Testis (tissue), 2 donors: ENCODE measurements at regions not wholly inside any gene's neighbourhood (a gene's known extent, or its start where the extent isn't known, plus 50 kb on each side); places are given as distances from the start of the nearest gene placed in this dataset.

ENCODE experiments used
- DNase-seq: peaks from one replicate; pipeline ENCODE4 v3.0.0-alpha.2; 2019
- H3K27ac ChIP-seq, 2 donors: fragments of 200-600 bp; sonication (generic); one replicate each; pipeline ENCODE4 v1.5.1; 2019
- H3K27me3 ChIP-seq: fragments of 200-600 bp; sonication (generic); one replicate; pipeline ENCODE4 v1.5.1; 2019
- H3K36me3 ChIP-seq: fragments of 200-600 bp; sonication (generic); one replicate; pipeline ENCODE4 v1.5.1; 2017; ENCODE audit warnings: low read depth; ENCODE audit errors: missing control alignments
- H3K4me1 ChIP-seq: fragments of 200-600 bp; sonication (generic); one replicate; pipeline ENCODE4 v1.5.1; 2019
- H3K4me3 ChIP-seq, 2 donors: fragments of 200-600 bp; sonication (generic); one replicate each; pipeline ENCODE4 v1.5.1; 2017 to 2019
- H3K9me3 ChIP-seq: fragments of 200-600 bp; sonication (generic); one replicate; pipeline ENCODE4 v1.5.1; 2017
- POLR2A ChIP-seq: fragments of 450-650 bp; IDR thresholded peaks from one replicate; pipeline ENCODE4 v1.6.1; 2017; ENCODE audit warnings: antibody characterized with exemption, mild to moderate bottlenecking, moderate library complexity
- WGBS, 2 donors: methylation state at CpG; one replicate each; pipeline ENCODE4 v1.1.5; 2018; 5-methylcytosine and 5-hydroxymethylcytosine counted together
- intact Hi-C: fragments of 100-400 bp; cut with DNase I; formaldehyde crosslinking; loops from one replicate; pipeline ENCODE4 v1.15.1; 2023; ENCODE audit warnings: low total_unique reads
- TF ChIP-seq, protein P1 (sequence below), 3 experiments: fragments of 450-650 bp in 2 of 3; fragments of 200-600 bp in 1 of 3; sonication (generic) in 1 of 3; IDR thresholded peaks; one replicate each; pipeline ENCODE4 v1.5.1; 2016 to 2019; ENCODE audit warnings: antibody characterized with exemption in 3 of 3, mild to moderate bottlenecking in 2 of 3, moderate library complexity in 1 of 3

DNA sequence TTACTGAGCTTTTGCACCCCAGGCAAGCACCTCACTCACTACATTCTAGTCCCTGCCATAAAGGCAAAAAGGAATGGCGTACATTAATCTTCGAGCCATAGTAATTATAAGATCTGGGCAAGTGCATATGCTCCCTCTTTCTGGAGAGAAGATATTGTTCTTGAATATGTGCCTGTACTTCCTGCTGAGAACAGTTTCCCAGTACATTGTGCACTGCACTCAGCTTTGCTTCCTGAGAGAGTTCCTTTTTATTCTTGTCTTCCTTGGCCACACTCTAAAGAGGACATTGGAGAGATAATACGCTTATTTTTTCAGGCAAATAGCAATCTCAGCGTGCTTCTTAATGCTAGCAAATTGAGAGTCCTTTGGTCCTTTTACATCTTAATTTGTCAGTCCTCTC is 909.0 kb upstream of the PCDH10 start:
- no peaks in the 10 kb centered on the region for H3K36me3 ChIP-seq
- no peak overlapping the region for H3K4me3 ChIP-seq
- DNase-seq, result no peak
- TF ChIP-seq, protein P1, sequence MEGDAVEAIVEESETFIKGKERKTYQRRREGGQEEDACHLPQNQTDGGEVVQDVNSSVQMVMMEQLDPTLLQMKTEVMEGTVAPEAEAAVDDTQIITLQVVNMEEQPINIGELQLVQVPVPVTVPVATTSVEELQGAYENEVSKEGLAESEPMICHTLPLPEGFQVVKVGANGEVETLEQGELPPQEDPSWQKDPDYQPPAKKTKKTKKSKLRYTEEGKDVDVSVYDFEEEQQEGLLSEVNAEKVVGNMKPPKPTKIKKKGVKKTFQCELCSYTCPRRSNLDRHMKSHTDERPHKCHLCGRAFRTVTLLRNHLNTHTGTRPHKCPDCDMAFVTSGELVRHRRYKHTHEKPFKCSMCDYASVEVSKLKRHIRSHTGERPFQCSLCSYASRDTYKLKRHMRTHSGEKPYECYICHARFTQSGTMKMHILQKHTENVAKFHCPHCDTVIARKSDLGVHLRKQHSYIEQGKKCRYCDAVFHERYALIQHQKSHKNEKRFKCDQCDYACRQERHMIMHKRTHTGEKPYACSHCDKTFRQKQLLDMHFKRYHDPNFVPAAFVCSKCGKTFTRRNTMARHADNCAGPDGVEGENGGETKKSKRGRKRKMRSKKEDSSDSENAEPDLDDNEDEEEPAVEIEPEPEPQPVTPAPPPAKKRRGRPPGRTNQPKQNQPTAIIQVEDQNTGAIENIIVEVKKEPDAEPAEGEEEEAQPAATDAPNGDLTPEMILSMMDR (IDR thresholded peaks at IDR 0.05), result no peak
- TF ChIP-seq POLR2A, result no peak
- WGBS, 2 donors, result 34 to 54% methylated on average over 4 of the region's 4 CpGs
- H3K27ac ChIP-seq, result no peak overlapping the region
- H3K9me3 ChIP-seq, result no peaks in the 10 kb centered on the region
- intact Hi-C loops, result no loop called here
- H3K27me3 ChIP-seq, result no peaks in the 10 kb centered on the region
- no peaks in the 10 kb centered on the region for H3K4me1 ChIP-seq

DNA sequence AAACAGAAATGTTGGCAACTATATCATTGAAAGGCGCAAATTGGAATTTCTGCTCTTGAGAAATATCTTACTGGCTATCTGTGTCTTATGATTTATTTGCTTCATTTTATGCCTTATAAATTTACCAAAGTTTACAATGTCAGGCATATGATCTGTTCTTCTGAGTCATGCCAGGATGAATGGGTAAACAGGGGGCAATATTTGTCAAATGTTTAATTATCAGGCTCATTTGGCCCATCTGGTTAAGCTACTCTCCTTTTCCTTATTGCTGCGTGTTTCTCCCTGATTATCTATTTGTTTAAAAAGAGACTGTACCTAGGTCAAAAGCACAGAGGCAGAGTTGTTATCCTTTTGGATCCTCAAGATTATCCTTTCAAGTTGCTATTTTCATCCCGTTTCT is 903.8 kb upstream of the PCDH10 start:
- no peaks in the 10 kb centered on the region for H3K27me3 ChIP-seq

DNA sequence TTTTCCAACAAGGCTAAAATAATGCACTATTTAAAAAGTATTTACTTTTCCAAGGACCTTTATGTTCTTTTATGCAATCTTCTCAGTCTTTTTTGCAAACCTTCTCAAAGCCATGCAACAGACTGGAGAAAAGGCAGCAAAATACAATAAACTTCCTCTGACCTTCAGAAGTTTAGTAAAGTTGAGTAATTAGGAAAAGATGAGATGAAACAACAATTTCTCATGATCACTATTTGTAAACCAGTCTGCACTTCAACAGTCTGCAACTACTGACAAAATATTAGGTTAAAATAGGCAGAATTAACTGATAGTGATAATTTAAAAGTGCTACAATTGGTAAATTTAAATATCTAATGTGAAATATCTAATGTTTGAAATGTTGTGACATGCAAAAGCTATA is 884.9 kb upstream of the PCDH10 start:
- H3K27ac ChIP-seq, result no peak overlapping the region
- DNase-seq, result no peak
- no peaks in the 10 kb centered on the region for H3K27me3 ChIP-seq
- no peak overlapping the region for H3K4me3 ChIP-seq
- no peaks in the 10 kb centered on the region for H3K4me1 ChIP-seq
- H3K9me3 ChIP-seq, result no peaks in the 10 kb centered on the region
- TF ChIP-seq POLR2A, result no peak
- TF ChIP-seq, protein P1 (IDR thresholded peaks at IDR 0.05), result no peak
- intact Hi-C loops, result no loop called here
- H3K36me3 ChIP-seq, result no peaks in the 10 kb centered on the region

More for the DNA sequence above, 903.8 kb upstream of the PCDH10 start:
- no peak overlapping the region for H3K27ac ChIP-seq
- H3K9me3 ChIP-seq, result no peaks in the 10 kb centered on the region
- WGBS, 2 donors, result 57 to 59% methylated on average over 3 of the region's 3 CpGs
- no peak overlapping the region for H3K4me3 ChIP-seq
- intact Hi-C loops, result no loop called here
- H3K4me1 ChIP-seq, result no peaks in the 10 kb centered on the region
- no peak for DNase-seq
- no peak for TF ChIP-seq POLR2A
- TF ChIP-seq, protein P1 (IDR thresholded peaks at IDR 0.05), result no peak
- no peaks in the 10 kb centered on the region for H3K36me3 ChIP-seq

DNA sequence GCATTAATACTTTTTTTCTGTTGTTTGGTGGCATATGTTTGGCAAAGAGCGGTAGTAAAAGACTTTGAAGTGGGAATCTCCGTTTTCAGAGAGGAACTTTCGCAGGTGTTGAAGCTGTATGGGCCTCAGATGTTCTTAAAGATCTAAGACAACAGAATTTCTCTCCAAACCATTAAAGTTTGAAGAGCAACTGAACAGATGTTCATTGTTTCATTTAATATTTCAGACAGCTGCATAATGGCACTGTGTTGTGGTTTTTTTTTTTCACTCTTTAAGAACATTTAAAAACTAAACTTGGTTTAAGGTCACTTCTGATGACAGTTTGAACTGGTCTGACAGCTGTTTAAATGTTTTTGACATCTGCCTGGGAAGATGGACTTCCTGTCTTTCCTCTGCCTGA is 882.7 kb upstream of the PCDH10 start:
- Histone ChIP-seq H3K4me1 (no peaks in the 10 kb centered on the region), H3K9me3 (no peaks in the 10 kb centered on the region), H3K4me3 (no peak overlapping the region), H3K27ac (no peak overlapping the region), H3K27me3 (no peaks in the 10 kb centered on the region), H3K36me3 (no peaks in the 10 kb centered on the region)
- intact Hi-C loops, result no loop called here
- DNase-seq, result no peak
- 83 to 84% methylated on average over 3 of the region's 3 CpGs for WGBS, 2 donors
- TF ChIP-seq, protein P1 (IDR thresholded peaks at IDR 0.05), result no peak
- TF ChIP-seq POLR2A, result no peak

DNA sequence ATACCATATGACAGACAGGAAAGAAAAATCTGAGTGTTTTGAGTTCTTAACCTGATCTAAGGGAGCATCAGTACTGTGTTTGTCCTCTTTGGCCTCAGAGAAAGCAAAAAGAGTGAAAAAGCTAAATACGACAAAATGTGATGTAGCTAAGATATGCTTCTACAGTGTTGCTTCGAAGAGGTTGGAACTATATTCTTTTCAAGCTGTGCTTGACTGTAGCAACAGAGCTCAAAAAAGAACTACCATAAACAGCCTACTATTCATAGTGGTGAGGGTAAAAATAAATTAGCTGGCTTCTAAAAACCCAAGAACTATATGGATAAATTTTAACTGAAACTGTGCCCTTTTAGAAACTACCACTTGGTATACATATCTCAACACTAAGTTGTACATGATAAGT is 881.8 kb upstream of the PCDH10 start:
- Histone ChIP-seq H3K36me3 (no peaks in the 10 kb centered on the region), H3K4me3 (no peak overlapping the region), H3K9me3 (no peaks in the 10 kb centered on the region), H3K27me3 (no peaks in the 10 kb centered on the region), H3K27ac (no peak overlapping the region), H3K4me1 (no peaks in the 10 kb centered on the region)
- DNase-seq, result no peak
- intact Hi-C loops, result no loop called here
- 88 to 92% methylated on average over 2 of the region's 2 CpGs for WGBS, 2 donors
- TF ChIP-seq, protein P1 (IDR thresholded peaks at IDR 0.05), result no peak
- no peak for TF ChIP-seq POLR2A
